AG10803 (cell line): ENCODE measurements at regions not wholly inside any gene's neighbourhood (a gene's known extent, or its start where the extent isn't known, plus 50 kb on each side); places are given as distances from the start of the nearest gene placed in this dataset.
"Not testable (repeated sequence)": the region's sequence is repeated elsewhere in the genome, so short reads cannot be mapped to it uniquely, and the experiment has no call there.

Experiments used
- DNase-seq: peaks from one replicate; pipeline ENCODE4 v3.0.0; 2010; ENCODE audit warnings: low read depth
- H3K4me3 ChIP-seq: 2 replicates; pipeline ENCODE4 v1.5.1; 2011; ENCODE audit warnings: mild to moderate bottlenecking, low read length, control low read depth
- CTCF ChIP-seq: conservative IDR thresholded peaks from 2 replicates; pipeline ENCODE4 v1.5.1; 2011; ENCODE audit warnings: mild to moderate bottlenecking, low read length, control low read depth, inconsistent platforms

- TF ChIP-seq CTCF, result peak; percentile 32
- not testable (repeated sequence) for H3K4me3 ChIP-seq
- DNase-seq, result peak; percentile 3
Observed at GRCh38 chr11:71638801-71639519, 56.3 kb upstream of the KRTAP5-11 start.

GRCh38 chr11:71639520-71639849, 56.8 kb upstream of the KRTAP5-11 start:
- H3K4me3 ChIP-seq, result peak overlapping the region; percentile 17; the same call in 1 of the 2 replicates
- DNase-seq, result not testable (repeated sequence)

- H3K4me3 ChIP-seq, DNase-seq: not testable (repeated sequence)
Observed at GRCh38 chr11:71639916-71640315, 57.2 kb upstream of the KRTAP5-11 start.

- DNase-seq, H3K4me3 ChIP-seq: not testable (repeated sequence)
Observed at GRCh38 chr11:71647078-71647477, 64.4 kb upstream of the KRTAP5-11 start.

GRCh38 chr11:71652998-71653397, 70.3 kb upstream of the KRTAP5-11 start:
- DNase-seq, result not testable (repeated sequence)

GRCh38 chr11:71654423-71654822, 71.7 kb upstream of the KRTAP5-11 start:
- not testable (repeated sequence) for DNase-seq, H3K4me3 ChIP-seq

More at GRCh38 chr11:71652998-71653397, 70.3 kb upstream of the KRTAP5-11 start:
- H3K4me3 ChIP-seq, result not testable (repeated sequence)

- H3K4me3 ChIP-seq, DNase-seq: not testable (repeated sequence)
Observed at GRCh38 chr11:71655041-71655440, 72.4 kb upstream of the KRTAP5-11 start.

- H3K4me3 ChIP-seq, DNase-seq: not testable (repeated sequence)
Observed at GRCh38 chr11:71656513-71656912, 73.8 kb upstream of the KRTAP5-11 start.

- not testable (repeated sequence) for H3K4me3 ChIP-seq, DNase-seq
Observed at GRCh38 chr11:71664941-71665340, 82.3 kb upstream of the KRTAP5-11 start.

GRCh38 chr11:71698110-71698509, 115.4 kb upstream of the KRTAP5-11 start:
- not testable (repeated sequence) for DNase-seq

GRCh38 chr11:71698961-71699360, 116.3 kb upstream of the KRTAP5-11 start:
- H3K4me3 ChIP-seq, DNase-seq: not testable (repeated sequence)

More at GRCh38 chr11:71698110-71698509, 115.4 kb upstream of the KRTAP5-11 start:
- H3K4me3 ChIP-seq, result not testable (repeated sequence)

- DNase-seq, H3K4me3 ChIP-seq: not testable (repeated sequence)
Observed at GRCh38 chr11:71701435-71702291, 119.0 kb upstream of the KRTAP5-11 start.

- H3K4me3 ChIP-seq, DNase-seq: not testable (repeated sequence)
Observed at GRCh38 chr11:71705086-71705737, 122.5 kb upstream of the KRTAP5-11 start.

GRCh38 chr11:71705738-71706432, 123.2 kb upstream of the KRTAP5-11 start:
- not testable (repeated sequence) for H3K4me3 ChIP-seq, DNase-seq

- not testable (repeated sequence) for DNase-seq, H3K4me3 ChIP-seq
Observed at GRCh38 chr11:71707083-71707482, 124.4 kb upstream of the KRTAP5-11 start.

GRCh38 chr11:71709541-71709940, 123.5 kb upstream of the DEFB108B start:
- DNase-seq, H3K4me3 ChIP-seq: not testable (repeated sequence)

- not testable (repeated sequence) for DNase-seq, H3K4me3 ChIP-seq
Observed at GRCh38 chr11:71710171-71710671, 122.8 kb upstream of the DEFB108B start.
